Testis (tissue), 2 donors: ENCODE measurements at regions not wholly inside any gene's neighbourhood (a gene's known extent, or its start where the extent isn't known, plus 50 kb on each side); places are given as distances from the start of the nearest gene placed in this dataset.

Source experiments
- CTCF ChIP-seq, 3 experiments: fragments of 450-650 bp in 2 of 3; fragments of 200-600 bp in 1 of 3; sonication (generic) in 1 of 3; IDR thresholded peaks; one replicate each; pipeline ENCODE4 v1.5.1; 2016 to 2019; ENCODE audit warnings: antibody characterized with exemption in 3 of 3, mild to moderate bottlenecking in 2 of 3, moderate library complexity in 1 of 3
- POLR2A ChIP-seq: fragments of 450-650 bp; IDR thresholded peaks from one replicate; pipeline ENCODE4 v1.6.1; 2017; ENCODE audit warnings: antibody characterized with exemption, mild to moderate bottlenecking, moderate library complexity

DNA sequence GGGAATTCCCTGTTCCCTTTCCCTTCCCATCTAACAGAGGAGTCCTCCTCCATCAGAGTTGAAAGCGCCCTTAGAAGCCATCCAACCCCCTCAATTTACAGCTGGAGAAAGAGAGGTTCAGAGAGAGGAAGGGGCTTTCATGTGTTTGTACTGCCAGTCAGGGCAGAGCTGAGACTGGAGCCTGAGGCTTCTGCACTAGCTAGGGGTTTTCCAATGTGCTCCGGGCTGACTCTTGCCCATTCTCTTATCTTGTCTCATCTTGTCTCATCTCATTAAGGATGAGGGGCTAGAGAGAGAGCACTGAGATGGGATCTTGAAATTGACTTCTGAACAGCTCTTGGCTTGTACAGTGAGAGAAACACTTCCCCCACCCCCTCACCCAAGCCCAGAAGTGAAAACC, 67.4 kb upstream of the SHB start:
- TF ChIP-seq CTCF (IDR thresholded peaks at IDR 0.05) (no peak), POLR2A (no peak)
